CMK (cell line): ENCODE measurements at regions not wholly inside any gene's neighbourhood (a gene's known extent, or its start where the extent isn't known, plus 50 kb on each side); places are given as distances from the start of the nearest gene placed in this dataset.
"Not testable (repeated sequence)": the region's sequence is repeated elsewhere in the genome, so short reads cannot be mapped to it uniquely, and the experiment has no call there.

ENCODE experiments used
- DNase-seq: peaks from one replicate; pipeline ENCODE4 v3.0.0-alpha.2; 2010; ENCODE audit warnings: low read depth

DNA sequence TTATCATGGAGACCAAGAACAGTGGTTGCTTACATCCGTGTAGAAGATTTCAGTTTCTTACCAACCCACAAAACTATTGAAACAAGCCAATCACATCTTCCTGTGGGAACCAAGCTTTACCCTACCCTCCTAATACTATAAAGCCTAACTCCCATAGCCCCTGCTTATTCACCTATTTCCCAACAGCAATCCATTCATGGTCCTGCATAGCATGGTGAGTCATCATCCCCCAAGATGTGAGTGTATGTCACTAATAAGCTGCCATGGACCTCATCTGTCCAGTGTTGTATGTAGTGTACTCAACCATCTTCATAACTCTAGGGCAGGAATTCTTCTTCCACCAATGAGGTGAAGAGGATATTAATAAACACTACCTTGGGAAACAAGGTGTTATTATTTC lies 1620.4 kb upstream of the FLRT2 start:
- DNase-seq = no peak

DNA sequence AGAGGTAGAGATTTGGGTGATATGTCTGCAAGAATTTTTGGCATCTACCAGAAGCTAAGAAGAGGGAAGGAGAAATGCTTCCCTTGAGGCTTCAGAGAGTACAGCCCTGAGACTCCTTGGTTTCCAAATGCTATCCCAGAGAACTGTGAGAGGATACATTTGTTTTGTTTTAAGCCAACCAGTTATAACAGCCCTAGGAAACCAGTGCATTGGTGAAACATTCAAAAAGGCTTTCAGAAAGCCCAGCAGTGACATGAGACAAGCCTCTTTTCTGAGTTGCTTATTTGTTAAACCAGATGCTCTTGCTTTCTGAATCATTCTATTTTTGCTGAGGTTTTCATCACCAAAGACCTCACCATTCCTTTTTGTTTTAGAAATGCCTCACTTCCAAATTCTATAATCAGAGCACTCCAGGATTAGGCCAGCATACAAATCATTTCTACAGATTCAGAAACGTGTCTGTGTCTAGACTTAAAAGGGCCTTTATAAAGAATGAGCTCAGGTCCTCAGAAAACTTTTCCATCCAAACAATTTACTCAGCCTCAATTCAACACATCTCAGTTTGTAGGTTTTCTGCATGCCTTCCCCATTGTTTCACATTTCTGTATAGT lies 1617.8 kb upstream of the FLRT2 start:
- DNase-seq = no peak

DNA sequence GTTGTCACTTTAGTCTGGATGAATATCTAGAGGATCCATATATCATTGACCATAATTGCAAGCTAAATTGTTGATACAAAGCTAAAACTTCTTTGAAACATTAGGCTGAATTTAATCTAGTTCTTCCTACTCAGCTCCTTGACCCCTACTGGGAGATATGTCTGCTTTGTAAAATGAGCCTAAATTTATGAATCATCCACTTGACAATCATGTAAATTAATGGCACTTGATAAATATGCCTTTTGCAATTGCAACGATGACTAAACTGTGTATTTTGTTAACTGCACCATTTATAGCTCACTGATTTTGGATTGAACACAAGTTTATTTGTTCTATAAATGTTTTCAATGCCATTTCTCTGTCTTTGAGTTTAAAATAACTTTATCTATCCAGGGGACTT lies 1616.5 kb upstream of the FLRT2 start:
- no peak for DNase-seq

DNA sequence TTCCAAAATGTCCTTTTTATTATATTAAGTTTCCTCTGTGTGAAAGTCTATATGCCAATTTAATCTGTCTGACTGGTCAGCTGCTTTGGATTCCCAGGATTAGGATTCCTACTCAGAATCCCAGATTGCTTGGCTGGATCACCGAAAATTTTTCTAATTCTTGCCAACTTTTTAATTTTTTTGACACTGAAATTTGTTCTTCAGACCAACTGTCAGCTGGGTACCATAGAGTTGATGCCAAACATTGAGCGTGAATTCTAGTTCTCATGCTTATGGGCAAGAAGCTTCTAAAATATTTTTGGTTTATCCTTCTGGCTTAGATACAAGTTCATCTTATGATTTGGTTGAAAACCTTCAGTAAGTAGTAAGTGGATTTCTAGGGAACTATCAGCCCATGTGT lies 1611.4 kb upstream of the FLRT2 start:
- DNase-seq = no peak

DNA sequence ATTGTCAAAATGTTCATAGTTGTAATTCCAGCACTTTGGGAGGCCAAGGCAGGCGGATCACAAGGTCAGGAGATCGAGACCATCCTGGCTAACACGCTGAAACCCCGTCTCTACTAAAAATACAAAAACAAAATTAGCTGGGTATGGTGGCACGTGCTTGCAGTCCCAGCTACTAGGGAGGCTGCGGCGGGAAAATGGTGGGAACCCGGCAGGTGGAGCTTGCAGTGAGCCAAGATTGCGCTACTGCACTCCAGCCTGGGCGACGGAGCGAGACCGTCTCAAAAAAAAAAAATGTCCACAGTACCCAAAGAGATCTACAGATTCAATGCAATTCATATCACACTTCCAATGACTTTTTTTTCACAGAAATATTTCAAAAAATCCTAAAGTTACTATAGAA lies 1610.3 kb upstream of the FLRT2 start:
- DNase-seq = not testable (repeated sequence)

DNA sequence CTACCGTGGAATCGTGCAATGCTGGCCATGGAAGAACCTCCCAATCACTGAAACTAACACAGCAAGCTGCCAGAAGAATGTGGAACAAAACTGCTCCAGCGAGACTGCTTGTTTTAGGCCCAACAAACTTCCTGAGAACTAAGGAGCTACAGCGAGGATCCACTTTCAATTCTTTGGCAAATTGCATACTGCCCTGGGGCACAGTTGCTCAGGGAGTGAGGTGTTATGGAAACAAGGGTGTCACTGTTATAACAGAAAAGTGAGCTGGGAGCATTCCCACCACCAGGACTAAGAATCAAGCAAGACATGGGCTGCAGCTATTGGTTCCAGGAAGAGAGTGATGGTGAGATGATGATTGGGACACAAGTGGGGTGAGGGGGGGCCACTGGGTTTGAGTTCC lies 1606.1 kb upstream of the FLRT2 start:
- no peak for DNase-seq

DNA sequence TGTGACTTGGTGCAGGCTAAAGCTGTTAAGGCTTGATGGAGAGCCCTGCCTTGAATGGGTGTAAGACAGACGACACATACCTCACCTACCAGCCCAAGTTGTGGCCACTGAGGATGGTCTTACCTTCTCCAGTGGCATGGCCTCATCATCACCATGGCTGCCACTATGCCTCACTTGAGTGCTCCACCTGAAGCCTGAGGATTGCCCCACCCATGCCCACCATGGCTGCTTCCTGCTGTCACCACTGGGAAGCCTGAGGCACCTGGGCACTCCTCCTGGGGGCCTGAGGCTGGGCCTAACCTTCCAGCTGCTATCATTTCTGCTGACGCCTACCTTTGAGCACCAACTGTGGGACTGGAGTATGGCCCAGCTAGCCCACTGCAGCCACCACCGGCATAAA lies 1605.7 kb upstream of the FLRT2 start:
- DNase-seq = no peak

DNA sequence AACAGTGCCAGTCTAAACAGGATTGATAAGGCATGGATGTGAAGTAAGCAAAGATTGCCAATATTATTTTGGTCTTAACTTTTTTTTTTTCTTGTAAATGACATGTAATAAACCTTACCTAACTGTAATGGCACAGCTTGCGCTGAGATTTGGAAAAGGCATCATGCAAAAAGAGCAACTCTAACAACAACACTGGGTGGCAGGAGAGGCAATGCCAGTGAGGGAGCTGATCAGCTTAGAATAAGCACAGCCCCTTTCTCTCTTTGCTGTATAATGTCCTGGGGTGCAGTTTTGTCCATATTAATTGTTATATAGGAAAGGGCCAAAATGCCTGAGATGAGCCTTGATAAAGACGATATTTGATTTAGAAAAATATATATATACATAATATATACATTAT lies 1589.7 kb upstream of the FLRT2 start:
- DNase-seq = no peak

DNA sequence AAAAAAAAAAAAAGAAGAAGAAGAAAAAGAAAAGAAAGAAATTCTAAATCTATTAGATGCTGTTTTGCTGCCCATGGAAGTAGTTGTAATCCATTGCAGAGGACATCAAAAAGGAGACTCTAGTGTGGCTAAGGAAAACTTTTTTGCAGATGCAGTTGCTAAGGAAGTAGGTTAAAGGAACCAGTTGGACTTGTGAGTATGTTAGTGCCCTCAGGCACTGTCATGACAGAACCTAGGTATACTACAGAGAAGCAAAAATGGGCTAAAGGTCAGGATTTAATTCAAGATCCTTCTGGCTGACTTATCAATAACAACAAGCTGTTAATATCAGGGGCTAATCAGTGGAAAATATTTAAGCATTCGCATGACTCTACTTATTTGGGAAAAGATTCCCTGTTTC lies 1571.6 kb upstream of the FLRT2 start:
- no peak for DNase-seq

DNA sequence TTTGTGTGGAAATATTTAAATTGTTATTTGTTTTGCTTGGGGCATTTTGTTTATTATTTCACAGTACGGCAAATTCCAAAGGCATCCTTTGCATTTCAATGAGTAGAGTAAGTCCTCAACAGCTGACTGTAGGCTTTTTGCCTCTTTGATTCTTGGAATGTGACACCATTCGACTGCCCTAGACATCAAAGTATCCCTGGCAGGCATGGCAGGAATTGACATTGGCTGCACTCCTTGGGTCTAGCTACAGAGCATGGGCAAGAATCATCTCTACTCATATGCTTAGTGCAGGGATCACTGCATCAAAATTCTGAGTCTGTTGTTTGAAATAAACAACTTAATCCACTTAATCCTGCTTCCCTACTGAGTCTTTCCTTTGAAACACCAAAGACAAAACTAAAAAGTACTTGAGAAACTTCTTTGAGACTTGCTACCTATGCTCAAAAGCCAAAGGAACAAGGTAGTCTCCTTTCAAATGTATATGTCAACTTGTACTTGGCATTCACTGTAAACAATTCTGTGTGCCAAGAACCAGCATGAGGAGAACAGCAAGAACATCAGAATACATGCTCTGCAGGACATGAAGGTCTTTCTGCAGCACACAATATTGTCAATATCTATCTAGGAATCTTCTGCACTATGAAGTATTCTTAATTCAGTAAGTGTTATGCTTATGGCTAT lies 1569.0 kb upstream of the FLRT2 start:
- DNase-seq = no peak

DNA sequence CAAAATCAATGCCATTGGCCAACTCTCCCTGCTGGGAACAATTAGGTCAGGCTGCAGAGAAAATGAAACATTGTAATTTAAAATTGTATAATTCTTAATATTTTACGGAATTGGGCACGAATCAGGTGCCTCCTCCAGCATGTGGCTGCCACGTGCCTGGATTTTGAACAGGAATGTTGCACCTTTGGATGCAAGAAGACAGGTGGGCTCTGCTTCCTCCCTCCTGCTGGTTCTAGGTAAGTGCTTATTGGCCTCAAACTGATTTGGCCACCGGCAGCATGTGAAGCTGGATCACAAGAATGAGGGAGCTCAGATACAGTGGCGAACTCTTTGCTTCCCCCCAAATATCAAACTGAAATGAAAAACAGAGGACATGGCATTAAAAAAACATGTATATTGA lies 1559.9 kb upstream of the FLRT2 start:
- DNase-seq = no peak

DNA sequence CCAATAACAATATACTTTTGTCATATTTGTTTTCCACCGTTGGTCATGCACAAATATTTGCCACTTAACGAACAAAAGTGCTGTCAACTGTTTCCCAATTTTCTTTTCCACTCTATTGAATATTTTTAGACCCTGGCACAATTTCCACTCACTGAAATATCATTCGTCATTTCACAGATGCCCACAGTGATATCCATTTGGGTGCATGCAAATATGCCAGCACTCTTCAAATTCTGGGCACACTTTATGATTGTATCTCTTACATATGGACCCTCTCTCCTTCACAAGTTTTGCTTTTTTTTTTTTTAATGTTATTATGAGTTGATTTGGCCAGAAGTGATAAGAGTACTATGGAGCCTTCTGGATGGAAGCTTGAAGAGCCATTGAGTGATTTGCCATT lies 1557.3 kb upstream of the FLRT2 start:
- DNase-seq = no peak

DNA sequence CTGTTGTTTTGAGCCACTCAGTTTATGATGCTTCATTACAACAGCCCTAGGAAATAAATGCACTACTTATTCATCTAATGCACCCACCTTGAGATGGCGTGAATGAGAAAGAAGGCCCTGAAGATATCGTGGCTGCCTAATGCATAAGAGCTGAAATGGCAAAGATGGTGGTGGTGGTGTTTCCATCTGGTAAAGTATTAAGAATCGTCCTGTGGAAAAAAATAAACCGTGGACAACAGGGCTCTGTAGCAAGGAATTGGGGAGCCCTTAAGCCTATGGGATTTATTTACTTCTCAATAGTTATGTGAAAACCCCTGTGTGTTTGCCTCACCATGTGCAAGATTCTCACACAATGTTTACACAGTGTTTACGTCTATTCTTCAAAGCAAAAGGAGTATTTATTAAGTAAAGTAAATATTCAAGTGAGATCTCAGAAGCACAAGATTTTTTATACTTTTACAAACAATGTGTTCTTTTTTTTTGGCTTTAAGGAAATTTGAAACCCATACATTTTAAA lies 1555.2 kb upstream of the FLRT2 start:
- DNase-seq = no peak

DNA sequence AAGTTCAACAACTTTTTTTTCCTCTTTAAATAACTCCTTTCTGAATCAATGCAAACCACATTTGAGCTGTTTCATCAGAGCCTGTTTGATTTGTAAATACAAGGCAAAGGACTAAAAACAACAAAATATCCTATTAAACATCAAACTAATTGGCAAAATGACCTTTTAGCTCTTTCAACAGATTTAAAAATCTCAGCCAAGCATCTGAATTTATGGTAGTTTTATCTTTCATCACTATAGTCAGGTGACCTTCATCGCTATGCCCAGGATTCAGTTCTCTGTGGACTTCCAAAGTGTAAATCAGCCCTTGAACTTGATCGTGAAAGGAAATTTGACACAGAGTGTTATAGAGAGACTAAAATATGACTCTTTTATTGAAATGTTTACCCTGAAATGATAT lies 1554.5 kb upstream of the FLRT2 start:
- no peak for DNase-seq

DNA sequence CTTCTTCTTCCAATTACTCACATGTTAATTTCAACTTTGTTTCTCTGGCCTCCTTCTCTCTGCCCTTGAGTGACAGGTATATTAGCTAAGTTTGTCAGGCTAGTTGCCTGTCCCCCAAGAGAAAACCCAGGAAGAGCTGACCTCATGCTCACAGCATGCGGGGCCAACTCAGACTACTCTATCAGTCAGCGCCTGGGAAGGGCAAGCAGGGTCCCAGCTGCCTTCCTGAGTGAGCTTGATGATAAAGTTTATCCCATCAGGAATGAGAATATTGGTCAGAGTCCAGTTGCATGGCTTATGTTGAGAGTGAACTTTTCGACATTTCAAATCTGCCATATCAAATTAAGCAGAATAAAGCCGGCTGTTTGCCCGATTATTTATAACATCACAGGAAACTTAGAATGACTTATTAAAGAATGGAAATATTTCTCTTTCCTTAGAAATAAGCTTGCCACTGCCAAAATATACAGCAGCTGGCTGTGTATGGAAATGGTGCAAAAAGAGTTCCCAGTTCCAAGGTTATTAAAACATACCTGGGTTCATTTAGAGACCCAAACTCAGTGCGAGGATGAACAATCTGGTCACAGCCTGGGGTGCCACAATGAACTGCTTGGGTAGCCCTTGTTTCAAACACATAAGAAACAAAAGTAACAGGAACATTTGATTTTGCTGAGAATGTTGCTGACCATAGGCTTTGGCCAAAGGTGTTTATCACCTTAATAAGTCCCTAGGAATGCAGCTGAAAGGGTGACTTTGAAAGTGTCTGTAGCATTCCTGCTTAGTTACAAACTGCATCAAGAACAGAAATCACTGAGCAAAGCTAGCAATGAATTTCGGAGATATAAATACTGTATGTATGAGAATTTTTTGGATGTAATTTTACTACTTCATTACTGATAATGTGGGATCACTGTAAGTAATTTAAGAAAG lies 1553.8 kb upstream of the FLRT2 start:
- no peak for DNase-seq

DNA sequence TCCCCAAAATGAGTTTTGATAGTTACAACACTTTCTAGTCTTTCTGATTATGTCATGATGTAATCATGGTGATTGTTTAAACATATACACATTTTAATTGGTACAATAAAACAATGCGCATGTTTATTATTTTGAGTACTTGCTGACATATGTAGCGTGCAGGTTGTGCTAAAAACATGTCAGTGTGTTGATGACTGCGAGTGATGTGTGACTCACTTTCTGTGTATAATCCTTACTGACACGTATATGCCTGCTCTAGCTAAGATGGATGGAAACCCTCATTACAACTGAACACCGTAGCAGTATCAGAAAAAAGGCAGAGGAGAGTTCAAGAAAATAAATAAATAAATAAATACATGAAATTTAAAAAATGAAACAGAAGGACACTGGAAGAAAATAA lies 1552.4 kb upstream of the FLRT2 start:
- no peak for DNase-seq

DNA sequence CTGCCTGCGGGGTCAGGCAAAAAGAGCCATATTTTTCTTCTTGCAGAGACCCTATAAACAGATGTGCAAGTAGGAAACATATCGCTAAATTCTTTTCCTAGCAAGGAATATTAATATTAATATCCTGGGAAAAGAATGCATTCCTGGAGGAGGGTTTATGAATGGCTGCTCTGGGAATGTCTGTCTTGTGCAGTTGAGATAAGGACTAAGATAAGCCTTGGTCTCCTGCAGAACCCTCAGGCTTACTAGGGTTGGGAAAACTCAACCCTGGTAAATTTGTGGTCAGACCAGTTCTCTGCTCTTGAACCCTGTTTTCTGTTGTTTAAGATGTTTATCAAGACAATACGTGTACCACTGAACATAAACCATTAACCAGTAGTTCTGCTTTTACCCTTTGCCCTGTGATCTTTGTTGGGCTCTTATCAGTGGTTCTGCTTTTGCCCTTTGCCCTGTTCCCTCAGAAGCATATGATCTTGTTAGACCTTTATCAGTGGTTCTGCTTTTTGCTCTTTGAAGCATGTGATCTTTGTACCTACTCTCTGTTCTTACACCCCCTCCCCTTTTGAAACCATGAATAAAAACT lies 1548.2 kb upstream of the FLRT2 start:
- not testable (repeated sequence) for DNase-seq

DNA sequence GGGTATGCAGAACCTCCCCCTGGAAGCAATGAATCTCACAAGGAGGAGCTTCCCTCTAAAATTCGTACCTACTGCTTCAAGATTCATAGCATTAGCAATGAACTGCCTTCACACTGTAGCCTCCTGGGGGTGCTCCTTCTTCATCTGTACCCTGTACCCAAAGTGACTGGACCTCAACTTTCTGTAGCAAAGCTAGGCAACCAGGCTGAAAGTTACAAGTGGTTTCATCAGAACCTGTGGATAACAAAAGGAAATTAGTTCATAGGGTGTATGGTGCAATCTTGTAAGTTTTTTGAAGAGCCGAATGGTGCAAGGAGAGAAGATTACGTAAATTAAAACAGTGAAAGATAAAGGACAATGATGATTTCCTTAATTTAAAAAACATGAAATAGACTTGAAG lies 1541.7 kb upstream of the FLRT2 start:
- no peak for DNase-seq

DNA sequence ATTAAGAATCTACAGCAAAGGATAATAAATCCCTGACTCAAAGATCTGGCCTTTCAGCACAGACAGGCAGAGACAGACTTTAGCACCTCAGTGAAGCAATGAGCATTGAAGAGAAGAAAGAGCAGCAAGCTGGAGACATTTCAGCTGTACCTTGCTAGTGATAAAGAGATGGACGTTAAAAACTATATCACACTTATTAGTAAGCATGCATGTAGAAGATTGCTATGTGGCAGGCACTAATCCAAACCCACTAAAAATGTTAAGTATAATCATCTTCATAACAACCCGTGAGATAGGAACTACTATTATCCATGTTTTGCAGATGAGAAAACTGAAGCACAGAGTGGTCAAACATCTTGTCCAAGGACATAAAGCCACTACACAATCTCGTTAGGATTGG lies 1538.3 kb upstream of the FLRT2 start:
- no peak for DNase-seq

DNA sequence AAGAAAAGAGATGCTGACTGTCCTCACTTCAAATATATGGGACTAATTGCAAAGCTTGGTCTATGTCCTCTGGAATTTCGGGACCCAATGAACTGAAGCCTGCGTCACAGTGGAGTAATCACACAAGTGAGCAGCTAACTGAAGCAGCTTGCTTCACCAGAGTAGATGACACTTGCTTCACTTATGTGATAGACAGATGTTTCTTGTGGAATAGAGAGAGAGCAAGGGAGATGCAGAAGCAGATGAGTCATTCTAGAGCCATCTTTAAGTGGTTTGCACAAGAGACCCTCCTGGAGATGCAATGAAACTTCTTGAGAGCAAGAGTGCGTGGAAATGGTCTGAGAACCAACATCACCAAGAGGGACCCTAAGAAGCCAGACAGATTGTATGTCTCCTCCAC lies 1537.1 kb upstream of the FLRT2 start:
- DNase-seq = no peak

DNA sequence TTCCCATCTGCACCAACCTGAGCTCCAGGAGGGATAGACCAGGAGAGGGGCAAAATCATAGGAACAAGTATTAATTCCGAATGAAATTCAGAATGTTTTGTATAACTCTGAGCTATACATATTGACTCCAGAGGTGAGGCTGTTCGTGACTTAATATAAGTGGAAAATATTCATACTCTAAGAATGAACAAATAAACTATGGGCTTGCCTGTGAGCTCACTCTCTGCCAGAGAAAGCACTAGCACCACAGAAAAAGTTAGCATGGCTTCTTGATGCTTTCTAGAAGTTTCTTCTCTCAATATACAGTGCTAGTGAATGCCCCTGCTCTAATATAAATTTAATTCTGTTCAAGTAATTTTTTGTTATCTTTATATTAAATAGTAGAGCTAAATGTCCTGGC lies 1536.4 kb upstream of the FLRT2 start:
- no peak for DNase-seq

DNA sequence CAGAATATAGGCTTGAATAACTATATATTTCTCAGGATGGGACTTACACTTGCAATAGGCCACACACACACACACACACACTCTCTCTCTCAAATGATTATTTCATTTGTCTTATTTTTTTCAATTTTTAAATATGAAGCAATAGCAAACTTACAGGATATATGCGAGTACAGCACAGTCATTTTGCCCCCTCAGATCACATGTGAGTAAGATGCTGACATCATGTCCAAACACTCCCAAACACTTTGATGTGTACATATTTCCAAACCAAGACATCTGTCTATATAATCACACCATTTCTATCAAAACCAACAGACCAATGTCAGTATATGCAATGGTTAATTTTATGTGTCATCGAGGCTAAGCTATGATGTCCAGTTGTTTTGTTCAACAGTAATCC lies 1535.9 kb upstream of the FLRT2 start:
- no peak for DNase-seq

DNA sequence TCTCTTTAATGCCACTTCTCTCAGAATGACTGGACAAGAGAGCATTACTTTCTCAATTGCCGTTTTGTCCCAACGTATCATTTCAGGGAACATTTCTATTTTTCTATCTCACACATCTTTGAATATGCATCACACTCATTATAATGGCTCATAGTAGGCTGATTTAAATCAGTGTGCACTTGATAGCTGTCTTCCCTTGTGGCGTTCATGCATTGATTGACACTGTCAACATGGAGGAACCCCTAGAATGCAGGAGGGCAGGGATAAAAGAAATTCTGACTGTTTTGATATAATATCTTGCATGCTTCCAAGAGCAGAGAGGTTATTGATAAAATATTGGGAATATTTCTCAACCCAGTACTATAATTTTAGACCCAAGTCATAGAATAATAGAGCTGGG lies 1528.9 kb upstream of the FLRT2 start:
- no peak for DNase-seq
